HG02588 (cell line): ENCODE measurements at regions not wholly inside any gene's neighbourhood (a gene's known extent, or its start where the extent isn't known, plus 50 kb on each side); places are given as distances from the start of the nearest gene placed in this dataset.
"Not testable (repeated sequence)": the region's sequence is repeated elsewhere in the genome, so short reads cannot be mapped to it uniquely, and the experiment has no call there.

Experiments used
- ATAC-seq: cut with Tn5 transposase; IDR thresholded peaks from one replicate; pipeline ENCODE4 v1.9.1; 2021; ENCODE audit warnings: mild to moderate bottlenecking, moderate library complexity; ENCODE audit not compliant: unreplicated experiment

- no peak for ATAC-seq
Observed at GRCh38 chr9:87195306-87195705, 248.0 kb upstream of the GAS1 start.

DNA sequence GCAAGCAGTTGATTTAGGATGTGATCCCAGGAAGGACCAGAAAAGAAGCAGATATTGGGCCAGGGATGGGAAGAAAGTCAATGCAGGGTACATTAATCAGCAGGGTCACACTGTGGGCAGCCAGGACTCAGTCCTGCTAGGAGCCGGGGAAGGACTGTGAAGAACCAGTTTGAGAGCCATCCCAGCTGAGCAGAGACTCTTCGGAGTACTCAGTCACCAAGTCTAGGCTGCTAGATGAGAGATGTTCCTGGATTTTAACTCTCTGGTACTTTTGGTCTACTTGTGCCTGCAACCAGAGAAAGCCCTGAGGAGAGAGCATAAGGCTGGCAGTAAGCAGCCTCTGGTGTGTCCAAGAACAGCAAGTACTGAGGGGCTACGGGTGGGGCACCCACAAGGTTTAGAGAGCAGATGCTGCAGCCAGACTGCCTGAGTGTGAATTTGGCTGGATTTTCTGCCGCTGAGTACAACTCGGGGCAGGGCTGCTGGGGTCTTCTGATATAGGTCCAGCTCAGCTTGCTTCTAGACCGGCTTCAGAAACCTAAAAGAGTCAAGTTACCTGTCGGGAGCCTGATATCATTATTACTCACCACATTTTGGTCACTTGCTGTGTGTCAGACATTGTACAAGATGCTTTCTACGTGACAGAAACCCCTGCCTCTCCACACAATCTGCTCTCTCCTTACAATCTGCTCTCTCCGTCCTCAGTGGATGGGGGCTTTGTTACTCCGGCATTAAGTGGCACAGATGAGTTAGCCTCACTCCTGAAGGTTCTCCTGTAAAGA lies 250.2 kb upstream of the GAS1 start:
- no peak for ATAC-seq

DNA sequence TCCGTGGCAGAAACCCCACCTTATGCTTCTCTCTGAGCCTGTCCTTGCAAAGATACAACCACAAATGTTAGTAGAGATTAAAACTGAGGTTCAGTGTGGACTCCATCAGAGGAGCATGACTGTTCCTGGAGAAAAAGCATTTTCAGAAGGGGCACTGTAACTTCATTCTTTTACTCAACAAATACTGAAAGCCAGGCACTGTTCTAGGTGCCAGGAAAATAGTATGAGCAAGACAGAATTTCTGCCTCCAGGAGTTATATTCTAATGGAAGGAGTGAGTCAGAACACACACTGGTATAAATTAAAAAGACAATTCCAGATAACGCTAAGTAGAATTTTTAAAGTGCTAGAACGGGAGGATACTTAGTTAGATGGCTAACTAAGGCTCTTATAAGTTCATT lies 251.4 kb upstream of the GAS1 start:
- no peak for ATAC-seq

- no peak for ATAC-seq
Observed at GRCh38 chr9:87199278-87199677, 252.0 kb upstream of the GAS1 start.

DNA sequence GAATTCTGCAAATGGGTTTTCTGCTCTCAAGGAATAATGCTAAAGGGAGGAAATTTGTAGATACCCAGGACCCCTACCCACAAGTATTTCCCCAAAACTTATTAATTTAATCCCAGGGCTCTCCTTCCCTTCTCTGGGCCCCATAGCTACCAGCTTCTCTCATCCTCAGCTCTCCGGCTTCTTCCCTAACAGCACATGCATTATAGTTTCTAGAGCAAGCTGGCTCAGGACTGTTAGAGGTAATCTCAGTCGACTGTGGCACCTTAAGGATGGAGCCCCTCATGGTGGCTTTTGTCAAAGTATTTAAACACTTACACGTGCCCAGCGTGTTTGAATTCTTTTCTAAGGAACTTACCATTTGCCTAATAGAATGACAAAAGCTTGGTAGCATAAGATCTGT lies 252.5 kb upstream of the GAS1 start:
- ATAC-seq, result no peak

DNA sequence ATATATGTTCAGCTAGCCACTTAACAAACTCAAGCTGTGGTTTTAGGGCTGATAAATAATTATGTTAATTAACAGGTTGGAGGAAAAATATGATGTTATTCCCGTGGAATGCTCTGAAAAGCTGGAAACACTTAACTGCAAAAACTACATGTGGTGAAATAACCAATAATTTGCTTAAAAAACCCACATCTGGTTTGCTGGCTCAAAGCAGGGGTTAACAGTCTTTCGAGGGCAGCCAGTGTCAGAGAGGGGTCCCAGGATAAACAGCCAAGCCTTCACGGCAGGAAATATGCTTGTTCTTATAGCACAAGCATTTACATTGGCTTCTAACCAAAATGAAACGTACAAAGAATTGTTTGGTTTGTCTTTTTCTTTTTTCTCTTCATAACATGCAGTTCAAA lies 254.0 kb upstream of the GAS1 start:
- no peak for ATAC-seq

- no peak for ATAC-seq
Observed at GRCh38 chr9:87206064-87206661, 258.9 kb upstream of the GAS1 start.

GRCh38 chr9:87210658-87211057 lies 263.4 kb upstream of the GAS1 start:
- not testable (repeated sequence) for ATAC-seq

DNA sequence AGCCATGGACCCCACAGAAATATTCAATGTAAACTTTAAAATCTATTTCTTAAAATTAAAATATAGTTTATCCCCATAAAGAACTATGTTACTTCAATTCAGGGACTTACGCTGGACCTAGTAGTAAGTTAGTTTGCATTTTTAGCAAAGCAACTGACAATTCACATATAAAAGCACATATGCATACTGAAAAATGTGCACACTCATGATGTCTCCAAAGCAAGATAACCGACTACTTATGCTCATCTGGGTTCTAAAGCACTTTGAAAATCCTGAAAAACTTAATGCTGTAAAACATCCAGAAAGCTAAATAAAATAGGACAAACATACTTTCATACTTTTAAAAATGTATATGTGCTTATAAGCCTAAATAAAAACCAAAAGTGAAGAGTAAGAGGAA lies 264.4 kb upstream of the GAS1 start:
- no peak for ATAC-seq

DNA sequence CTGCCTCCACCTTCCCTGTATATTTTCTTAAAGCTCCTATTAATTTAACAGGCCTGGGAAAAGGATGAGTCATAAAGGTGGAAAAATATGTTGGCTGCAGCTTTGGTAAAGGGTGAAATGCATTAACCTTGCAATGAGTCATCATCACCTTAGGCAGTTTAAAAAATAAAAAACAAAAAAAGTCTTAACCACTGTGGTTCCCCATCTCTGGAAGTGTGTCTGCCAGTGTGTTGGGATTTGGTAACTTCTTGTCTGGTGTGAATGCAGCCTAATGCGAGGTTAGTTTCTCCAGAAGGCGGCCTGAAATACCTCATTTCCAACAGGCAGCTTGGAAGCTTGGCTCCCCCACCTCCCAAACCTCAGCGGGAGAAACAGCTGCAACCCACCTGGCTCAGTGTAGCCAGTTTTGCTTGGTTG lies 265.3 kb upstream of the GAS1 start:
- ATAC-seq, result no peak

DNA sequence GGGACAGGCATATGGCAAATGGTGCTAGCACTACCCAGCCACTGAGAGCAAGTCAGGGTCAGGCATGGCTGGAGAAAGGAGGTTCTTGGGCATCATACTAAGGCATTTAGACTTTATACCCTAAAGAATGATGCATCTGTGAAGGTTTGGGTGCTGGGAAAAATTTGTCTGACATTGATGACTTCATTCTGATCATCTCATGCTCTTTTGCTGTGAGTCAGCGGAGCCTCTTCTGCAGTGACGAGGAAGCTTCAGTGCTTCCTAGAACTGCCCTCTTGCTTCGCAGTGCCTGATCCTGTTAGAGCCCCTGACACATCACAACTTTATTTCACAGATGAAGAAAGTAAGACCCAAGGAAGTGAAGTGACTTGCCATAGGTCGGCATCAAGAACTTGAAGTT lies 266.6 kb upstream of the GAS1 start:
- ATAC-seq, result no peak

DNA sequence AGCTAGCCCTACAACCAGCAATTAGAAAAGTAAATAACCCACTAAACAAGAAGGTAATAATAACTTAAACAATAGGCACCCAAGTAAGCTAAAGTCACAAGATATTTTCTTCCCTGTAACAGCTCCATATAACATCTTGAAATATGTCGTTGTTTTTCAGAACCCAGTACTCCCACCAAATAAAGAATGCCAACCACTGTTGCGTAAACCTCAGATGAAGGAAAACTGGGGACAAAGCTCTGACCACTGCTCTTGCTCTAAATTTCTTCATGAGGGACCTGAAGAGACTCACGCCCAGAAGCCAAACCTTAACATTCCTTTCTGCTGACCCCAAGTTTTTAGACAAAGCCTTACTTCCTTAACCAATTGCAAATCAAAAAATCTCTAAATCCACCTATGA lies 267.7 kb upstream of the GAS1 start:
- no peak for ATAC-seq

GRCh38 chr9:87216036-87216435 lies 268.7 kb upstream of the GAS1 start:
- ATAC-seq, result no peak

GRCh38 chr9:87216897-87217455 lies 269.7 kb upstream of the GAS1 start:
- no peak for ATAC-seq

DNA sequence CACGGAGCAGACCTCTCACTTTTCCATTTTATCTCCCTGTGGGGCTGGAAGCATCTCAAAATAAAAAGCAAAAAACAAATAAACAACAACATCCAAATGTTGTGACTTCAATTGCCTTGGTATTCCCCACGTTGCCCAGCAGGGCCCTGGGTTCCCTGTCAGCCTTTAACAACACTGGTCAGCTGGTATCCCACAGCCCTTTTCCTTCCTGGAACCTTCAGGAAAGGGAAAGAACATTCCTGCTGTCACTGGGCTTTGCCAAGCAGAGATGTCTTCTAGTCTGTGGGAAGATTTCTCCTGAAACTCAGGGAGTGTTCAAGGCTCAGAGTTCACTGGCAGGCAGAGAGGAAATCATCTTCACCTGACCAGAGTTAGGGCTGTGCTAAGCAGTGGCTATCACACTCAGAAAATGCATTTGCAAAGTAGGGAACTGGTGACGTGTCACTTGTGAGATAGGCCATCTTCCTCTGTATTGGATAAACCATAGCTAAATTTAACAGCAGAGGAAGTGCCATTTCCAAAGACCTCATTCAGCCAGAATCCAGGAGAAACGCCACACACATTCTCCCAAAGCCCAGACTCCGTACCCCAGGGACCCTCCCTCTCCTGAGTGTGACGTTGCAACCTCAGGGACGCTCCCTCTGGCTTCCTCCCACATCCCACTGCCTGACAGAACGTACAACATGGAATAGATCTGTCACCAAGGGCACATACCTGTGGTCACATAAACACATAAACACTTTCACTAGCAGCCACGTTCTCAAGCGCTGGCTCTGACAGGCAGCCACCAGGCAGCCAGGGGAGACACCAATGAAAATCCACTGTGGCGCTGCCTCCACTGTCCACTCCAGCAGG lies 274.0 kb upstream of the DAPK1 start:
- ATAC-seq, result no peak

- no peak for ATAC-seq
Observed at GRCh38 chr9:87226896-87227295, 270.8 kb upstream of the DAPK1 start.

GRCh38 chr9:87227456-87227855 lies 270.2 kb upstream of the DAPK1 start:
- ATAC-seq, result no peak

- no peak for ATAC-seq
Observed at GRCh38 chr9:87229108-87229507, 268.6 kb upstream of the DAPK1 start.

DNA sequence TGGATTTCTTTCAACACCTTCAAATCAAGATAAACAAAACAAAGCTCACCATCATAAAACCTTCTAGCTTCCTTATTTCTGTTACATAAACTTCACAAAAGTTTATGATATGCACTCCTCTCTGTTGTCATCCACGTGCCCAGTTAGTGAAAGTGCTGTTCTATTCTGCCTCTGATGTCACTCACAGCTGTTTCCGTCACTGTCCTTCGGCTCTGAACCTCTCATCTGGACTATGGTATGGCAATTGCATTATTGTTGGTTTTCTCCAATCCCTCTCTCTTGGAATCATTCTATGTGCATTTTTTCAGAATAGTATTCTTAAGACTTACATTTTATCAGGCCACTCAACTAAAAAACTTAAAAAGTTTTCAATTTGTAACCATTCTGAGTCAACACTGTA lies 264.2 kb upstream of the DAPK1 start:
- no peak for ATAC-seq

GRCh38 chr9:87233899-87234455 lies 263.7 kb upstream of the DAPK1 start:
- ATAC-seq, result no peak

DNA sequence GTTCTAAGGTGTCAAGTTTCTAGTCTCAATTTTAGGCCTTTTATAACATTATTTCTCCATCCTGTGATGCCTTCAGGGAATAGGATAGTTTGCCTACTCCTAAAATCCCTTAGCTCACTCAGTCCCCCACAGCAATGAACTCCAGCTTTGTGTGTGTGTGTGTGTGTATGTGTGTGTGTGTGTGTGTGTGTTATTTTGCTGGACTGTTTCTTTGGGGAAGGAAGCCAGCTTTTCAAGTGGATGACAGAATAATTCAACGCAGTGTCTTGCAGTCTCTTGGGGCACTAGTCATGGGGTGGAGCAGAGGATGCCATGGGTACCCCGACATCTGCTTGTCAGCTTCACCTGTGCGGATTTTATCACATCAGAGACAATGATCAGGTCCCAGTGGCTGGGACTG lies 262.8 kb upstream of the DAPK1 start:
- ATAC-seq, result no peak
